ENCODE measurements at regions not wholly inside any gene's neighbourhood (a gene's known extent, or its start where the extent isn't known, plus 50 kb on each side); places are given as distances from the start of the nearest gene placed in this dataset.

- peaks cover 29% of the 10 kb centered on the region for H3K27me3 ChIP-seq (ENCODE audit: insufficient read depth)
- no peak for ATAC-seq
- Mint-ChIP-seq H3K4me3 (no peak overlapping the region), H3K27ac (no peak overlapping the region), H3K27me3 (ENCODE audit: insufficient read depth, low read depth, poor library complexity) (peaks cover 20% of the 10 kb centered on the region), H3K9me3 (no peaks in the 10 kb centered on the region), H3K36me3 (ENCODE audit: low read depth) (no peaks in the 10 kb centered on the region; the same call in 2 of the 3 replicates), H3K4me1 (peaks cover 34% of the 10 kb centered on the region)
- H4K20me1 ChIP-seq (replicated peaks; ENCODE audit: insufficient read depth) = no peaks in the 10 kb centered on the region
- H3K4me2 ChIP-seq = no peak overlapping the region
- no peak overlapping the region for H2AFZ ChIP-seq
- H3K4me1 ChIP-seq (ENCODE audit: insufficient read depth) = peaks cover 14% of the 10 kb centered on the region
- H3F3A ChIP-seq (replicated peaks; ENCODE audit: low read depth) = 0 out of 2 replicates have a peak, but pooled peaks cover 5% of the 10 kb centered on the region
- no peaks in the 10 kb centered on the region for H3K36me3 ChIP-seq (ENCODE audit: insufficient read depth)
- H3K27ac ChIP-seq (ENCODE audit: low read depth) = no peak overlapping the region
- no peak for DNase-seq (ENCODE audit: low spot score)
- H3K4me3 ChIP-seq = no peak overlapping the region
- no peaks in the 10 kb centered on the region for H3K9me2 ChIP-seq (ENCODE audit: insufficient read depth)
- H3K79me2 ChIP-seq (replicated peaks; ENCODE audit: insufficient read depth) = no peaks in the 10 kb centered on the region
- TF ChIP-seq ZNF462 (CRISPR knock-in tag; IDR thresholded peaks at IDR 0.05) (no peak), NANOG (IDR thresholded peaks at IDR 0.05; ENCODE audit: borderline replicate concordance) (no peak), CREB1 (CRISPR knock-in tag; IDR thresholded peaks at IDR 0.05; ENCODE audit: low read depth) (no peak), ZNF114 (CRISPR knock-in tag; IDR thresholded peaks at IDR 0.05) (no peak), ZNF331 (CRISPR knock-in tag; IDR thresholded peaks at IDR 0.05; ENCODE audit: low read depth) (no peak), EZH2phosphoT487 (IDR thresholded peaks at IDR 0.05; ENCODE audit: unreplicated experiment) (no peak), STAT1 (IDR thresholded peaks at IDR 0.05; ENCODE audit: unreplicated experiment) (no peak), REST (IDR thresholded peaks at IDR 0.05; ENCODE audit: unreplicated experiment) (no peak), JUNB (IDR thresholded peaks at IDR 0.05; ENCODE audit: unreplicated experiment) (no peak), CTCF (conservative IDR thresholded peaks at IDR 0.05; ENCODE audit: low read depth in 2 of 2) (no peak), EZH2 (IDR thresholded peaks at IDR 0.05; ENCODE audit: low read depth, unreplicated experiment) (no peak), ETS1 (IDR thresholded peaks at IDR 0.05) (no peak), POLR2AphosphoS5 (IDR thresholded peaks at IDR 0.05; ENCODE audit: low read depth) (no peak)
These were observed 110.4 kb upstream of the MYL2 start for GRCh38 chr12:111030800-111031199.
